GM23248 (cell line): ENCODE measurements at regions not wholly inside any gene's neighbourhood (a gene's known extent, or its start where the extent isn't known, plus 50 kb on each side); places are given as distances from the start of the nearest gene placed in this dataset.
A peak's percentile ranks its signal among the peaks of the same experiment; 100 is the strongest.

ENCODE experiments used
- DNase-seq: peaks from one replicate; pipeline ENCODE4 v3.0.0-alpha.2; 2015
- H2AFZ ChIP-seq: fragments of 200-600 bp; sonication (generic); 2 replicates; pipeline ENCODE4 v1.6.1; 2016; ENCODE audit warnings: antibody characterized with exemption
- H3F3A ChIP-seq: fragments of 200-600 bp; sonication (generic); 2 replicates; pipeline ENCODE4 v1.6.1; 2016; ENCODE audit warnings: mild to moderate bottlenecking, antibody characterized with exemption, mixed run types; ENCODE audit not compliant: insufficient read depth
- H3K27ac ChIP-seq: fragments of 200-600 bp; sonication (generic); 2 replicates; pipeline ENCODE4 v1.5.1; 2016; ENCODE audit warnings: mild to moderate bottlenecking
- H3K27me3 ChIP-seq: fragments of 200-600 bp; sonication (generic); replicated peaks from 2 replicates; pipeline ENCODE4 v1.6.1; 2016; ENCODE audit warnings: mild to moderate bottlenecking; ENCODE audit not compliant: insufficient read depth
- H3K36me3 ChIP-seq: fragments of 200-600 bp; sonication (generic); 2 replicates; pipeline ENCODE4 v1.6.1; 2016; ENCODE audit warnings: low read depth, mild to moderate bottlenecking
- H3K4me1 ChIP-seq: fragments of 200-600 bp; sonication (generic); 2 replicates; pipeline ENCODE4 v1.6.1; 2016; ENCODE audit warnings: mild to moderate bottlenecking; ENCODE audit not compliant: insufficient read depth
- H3K4me2 ChIP-seq: fragments of 200-600 bp; sonication (generic); one replicate; pipeline ENCODE4 v1.6.1; 2016; ENCODE audit warnings: mild to moderate bottlenecking; ENCODE audit not compliant: unreplicated experiment
- H3K4me3 ChIP-seq: fragments of 200-600 bp; sonication (generic); 2 replicates; pipeline ENCODE4 v1.5.1; 2016; ENCODE audit warnings: mild to moderate bottlenecking
- H3K79me2 ChIP-seq: fragments of 200-600 bp; sonication (generic); 2 replicates; pipeline ENCODE4 v1.6.1; 2016; ENCODE audit warnings: mild to moderate bottlenecking; ENCODE audit not compliant: insufficient read depth
- H3K9ac ChIP-seq: fragments of 200-600 bp; sonication (generic); 2 replicates; pipeline ENCODE4 v1.6.1; 2016; ENCODE audit warnings: mild to moderate bottlenecking
- H3K9me2 ChIP-seq: fragments of 200-600 bp; sonication (generic); 2 replicates; pipeline ENCODE4 v1.6.1; 2016; ENCODE audit warnings: mixed run types, mild to moderate bottlenecking, moderate library complexity; ENCODE audit not compliant: insufficient read depth
- H3K9me3 ChIP-seq: fragments of 200-600 bp; sonication (generic); one replicate; pipeline ENCODE4 v1.6.1; 2017; ENCODE audit warnings: low read depth
- H4K20me1 ChIP-seq: fragments of 200-600 bp; sonication (generic); 2 replicates; pipeline ENCODE4 v1.6.0; 2016; ENCODE audit not compliant: insufficient read depth
- EZH2 ChIP-seq: fragments of 200-600 bp; sonication (generic); IDR thresholded peaks from 2 replicates; pipeline ENCODE4 v1.6.1; 2018; ENCODE audit warnings: antibody characterized with exemption, mild to moderate bottlenecking; ENCODE audit not compliant: insufficient read depth, poor library complexity, severe bottlenecking
- EZH2phosphoT487 ChIP-seq: fragments of 200-600 bp; sonication (generic); IDR thresholded peaks from 2 replicates; pipeline ENCODE4 v1.6.1; 2018; ENCODE audit warnings: antibody characterized with exemption, moderate library complexity, mild to moderate bottlenecking, low read depth; ENCODE audit not compliant: insufficient read depth
- WGBS, 2 experiments: methylation state at CpG; one replicate each; pipeline ENCODE4 v1.1.6; 2015 to 2017; ENCODE audit warnings: low lambda C conversion rate in 2 of 2, low coverage in 1 of 2; ENCODE audit errors: missing lambda C conversion rate in 2 of 2; 5-methylcytosine and 5-hydroxymethylcytosine counted together
- in situ Hi-C: fragments of 300-500 bp; cut with MboI; formaldehyde crosslinking; loops from 2 replicates; pipeline ENCODE4 v1.15.0; 2020

DNA sequence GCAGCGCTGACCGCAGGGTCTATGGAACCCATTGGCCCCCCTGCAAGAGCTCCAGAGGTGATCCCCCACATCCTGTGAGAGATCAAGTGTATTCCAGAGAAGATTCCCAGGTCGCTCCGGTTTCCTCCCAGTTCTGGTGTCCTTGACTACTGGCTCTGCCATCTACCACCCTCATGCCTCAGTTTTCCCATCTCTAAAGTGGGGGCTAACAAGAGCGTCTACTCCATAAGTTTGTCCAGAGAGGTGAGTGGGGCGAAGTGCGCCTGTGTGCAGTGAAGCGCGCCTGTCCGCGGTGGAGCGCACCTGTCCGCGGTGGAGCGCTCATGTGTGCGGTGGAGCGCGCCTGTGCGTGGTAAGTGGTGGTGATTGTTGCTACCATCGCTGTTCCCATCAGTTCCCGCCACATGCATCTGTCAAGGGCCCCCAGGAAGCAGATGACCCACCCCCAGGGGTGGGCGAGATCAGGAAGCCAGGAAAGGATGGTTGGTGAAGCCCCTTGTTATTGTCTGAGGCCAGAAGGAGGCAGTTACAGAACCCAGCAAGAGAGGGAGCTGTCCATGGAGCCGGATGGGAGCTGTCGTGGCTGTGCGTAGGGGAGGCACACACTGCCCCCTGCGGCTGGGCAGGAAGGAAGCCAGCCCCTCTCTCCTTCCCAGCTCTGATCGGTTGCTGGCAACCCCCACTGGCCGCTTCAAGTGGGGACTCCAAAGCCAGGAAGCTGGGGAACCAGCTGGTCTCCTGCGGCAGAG is 73.2 kb upstream of the FGF3 start:
- Histone ChIP-seq H3K4me1 (no peaks in the 10 kb centered on the region), H3K4me2 (no peak overlapping the region), H3K4me3 (no peak overlapping the region), H3K9me3 (no peaks in the 10 kb centered on the region), H3K9ac (no peak overlapping the region), H3K27ac (no peak overlapping the region), H3K79me2 (no peaks in the 10 kb centered on the region), H3F3A (no peaks in the 10 kb centered on the region), H3K9me2 (no peaks in the 10 kb centered on the region), H3K36me3 (no peaks in the 10 kb centered on the region), H2AFZ (no peak overlapping the region), H4K20me1 (no peaks in the 10 kb centered on the region), H3K27me3 (peaks cover 62% of the 10 kb centered on the region)
- peak; percentile 18 for DNase-seq
- in situ Hi-C loops = no loop called here
- WGBS, 2 experiments = 67 to 69% methylated on average over 29 of the region's 29 CpGs
- no peak for TF ChIP-seq EZH2
- no peak for TF ChIP-seq EZH2phosphoT487

DNA sequence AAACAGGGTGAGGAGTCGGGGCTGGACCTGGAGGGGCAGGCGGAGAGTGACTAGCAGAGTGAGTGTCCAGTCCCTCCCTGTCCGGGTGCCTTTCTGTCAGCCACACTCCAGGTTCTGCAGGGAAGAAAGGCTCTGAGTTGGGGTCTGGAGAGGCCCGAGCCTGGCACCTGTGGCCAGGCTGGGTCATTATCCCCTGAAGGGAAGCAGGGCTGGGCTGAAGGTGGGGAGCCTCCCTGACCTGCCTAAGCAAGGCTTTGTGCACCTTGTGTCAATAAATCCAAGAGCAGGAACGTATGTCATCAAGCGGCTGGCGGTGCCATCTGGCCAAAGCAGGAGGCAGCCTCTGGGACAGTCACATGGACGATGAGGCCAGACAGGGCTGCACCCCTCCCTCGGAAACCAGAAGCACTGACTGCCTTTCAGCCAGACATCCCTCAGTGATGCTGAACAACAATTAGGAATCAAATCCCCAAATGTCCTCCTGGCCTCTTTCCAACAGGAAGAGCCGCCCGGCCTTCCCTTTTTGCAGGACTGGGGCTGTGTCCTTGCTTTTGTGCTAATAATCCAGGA is 73.9 kb upstream of the FGF3 start:
- no peaks in the 10 kb centered on the region for H3F3A ChIP-seq
- no peak overlapping the region for H3K4me2 ChIP-seq
- in situ Hi-C loops = no loop called here
- no peaks in the 10 kb centered on the region for H3K9me3 ChIP-seq
- H3K27me3 ChIP-seq = peaks cover 68% of the 10 kb centered on the region
- H3K4me3 ChIP-seq = no peak overlapping the region
- TF ChIP-seq EZH2phosphoT487 (no peak), EZH2 (no peak)
- H4K20me1 ChIP-seq = no peaks in the 10 kb centered on the region
- no peak overlapping the region for H2AFZ ChIP-seq
- no peak overlapping the region for H3K27ac ChIP-seq
- no peaks in the 10 kb centered on the region for H3K4me1 ChIP-seq
- no peaks in the 10 kb centered on the region for H3K9me2 ChIP-seq
- no peak overlapping the region for H3K9ac ChIP-seq
- H3K36me3 ChIP-seq = no peaks in the 10 kb centered on the region
- 15 to 19% methylated on average over 11 of the region's 11 CpGs for WGBS, 2 experiments
- H3K79me2 ChIP-seq = no peaks in the 10 kb centered on the region
- DNase-seq = no peak

DNA sequence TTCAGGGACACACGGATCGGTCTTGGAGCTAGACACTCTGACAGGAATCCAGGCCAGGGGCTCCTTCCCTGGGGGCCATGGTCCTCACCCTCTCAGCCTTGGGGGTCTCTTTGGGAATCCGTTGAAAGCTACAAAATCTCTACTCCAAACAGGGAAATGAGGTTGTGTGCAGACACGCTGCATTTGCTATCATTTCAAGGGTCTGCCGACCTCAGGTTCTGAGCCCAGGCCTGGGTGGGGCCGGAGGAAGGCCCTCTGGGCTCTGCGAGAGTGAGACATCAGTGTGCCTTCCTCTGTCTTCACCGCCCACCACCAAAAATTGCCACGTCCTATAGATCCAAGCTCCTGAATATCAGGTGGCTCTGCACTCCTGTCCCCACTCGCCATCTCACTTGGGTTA is 74.4 kb upstream of the FGF3 start:
- Histone ChIP-seq H3K27ac (no peak overlapping the region), H3K79me2 (no peaks in the 10 kb centered on the region), H4K20me1 (no peaks in the 10 kb centered on the region), H2AFZ (no peak overlapping the region), H3K4me3 (no peak overlapping the region), H3K9me3 (no peaks in the 10 kb centered on the region), H3K4me2 (no peak overlapping the region), H3K9ac (no peak overlapping the region), H3K9me2 (no peaks in the 10 kb centered on the region), H3F3A (no peaks in the 10 kb centered on the region), H3K4me1 (no peaks in the 10 kb centered on the region), H3K36me3 (no peaks in the 10 kb centered on the region), H3K27me3 (peaks cover 71% of the 10 kb centered on the region)
- in situ Hi-C loops = no loop called here
- TF ChIP-seq EZH2phosphoT487 (no peak), EZH2 (no peak)
- 38 to 40% methylated on average over 10 of the region's 10 CpGs for WGBS, 2 experiments
- DNase-seq = no peak

DNA sequence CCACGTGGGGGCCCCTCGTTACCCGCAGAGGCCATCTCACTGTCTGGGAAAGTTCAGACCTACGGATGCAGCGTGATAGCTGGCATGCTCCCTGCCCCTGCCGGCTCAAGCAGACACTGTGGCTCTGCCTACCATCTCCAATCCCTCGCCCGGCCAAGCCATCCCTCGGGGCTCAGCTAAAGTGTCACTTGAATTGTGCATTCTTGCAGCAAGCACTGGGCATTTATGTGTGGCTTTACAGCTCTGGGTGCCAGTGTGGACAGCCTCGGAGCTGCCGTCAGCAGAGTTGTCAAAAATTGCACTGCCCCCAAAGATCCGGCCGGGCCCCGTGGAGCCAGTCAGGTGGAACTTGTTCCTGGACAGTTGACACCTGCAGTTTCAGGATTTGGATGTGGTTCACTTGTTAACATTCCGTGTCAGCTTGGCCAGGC is 75.0 kb upstream of the FGF3 start:
- DNase-seq = no peak
- Histone ChIP-seq H3K27me3 (peaks cover 76% of the 10 kb centered on the region), H2AFZ (no peak overlapping the region), H3K9ac (no peak overlapping the region), H3K4me2 (no peak overlapping the region), H3K4me1 (no peaks in the 10 kb centered on the region), H3F3A (no peaks in the 10 kb centered on the region), H3K36me3 (no peaks in the 10 kb centered on the region), H3K4me3 (no peak overlapping the region), H3K79me2 (no peaks in the 10 kb centered on the region), H4K20me1 (no peaks in the 10 kb centered on the region), H3K27ac (no peak overlapping the region), H3K9me2 (no peaks in the 10 kb centered on the region), H3K9me3 (no peaks in the 10 kb centered on the region)
- 50 to 51% methylated on average over 15 of the region's 15 CpGs for whole genome bisulfite sequencing, 2 experiments
- TF ChIP-seq EZH2phosphoT487 (no peak), EZH2 (no peak)
- in situ Hi-C loops = no loop called here
